ENCODE measurements at regions not wholly inside any gene's neighbourhood (a gene's known extent, or its start where the extent isn't known, plus 50 kb on each side); places are given as distances from the start of the nearest gene placed in this dataset.

DNA sequence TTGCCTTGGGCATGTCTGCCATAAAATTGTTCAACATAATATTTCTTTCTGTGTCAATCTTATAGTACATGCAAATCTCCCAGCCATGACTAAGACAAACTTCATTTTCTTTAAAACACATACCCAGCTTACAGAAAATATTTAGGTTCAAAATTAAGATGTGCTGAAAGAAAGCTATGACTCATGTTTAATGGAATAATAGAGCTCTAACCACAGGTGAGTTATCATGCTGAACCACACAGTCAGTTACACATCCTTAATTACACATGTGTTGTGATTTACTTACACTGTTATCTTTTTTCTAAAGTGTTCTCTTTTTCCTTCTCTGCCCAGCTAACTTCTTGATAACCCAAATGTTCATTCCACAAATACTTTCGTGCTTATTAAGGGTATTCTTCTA lies 1831.2 kb downstream of the OLFM4 start:
- H3K79me2 ChIP-seq (ENCODE audit: control insufficient read depth, insufficient read depth, low read length) = no peaks in the 10 kb centered on the region
- H4K20me1 ChIP-seq (ENCODE audit: control insufficient read depth, extremely low read depth, insufficient read depth, low read length) = no peaks in the 10 kb centered on the region
- no peaks in the 10 kb centered on the region for H3K4me1 ChIP-seq (ENCODE audit: control insufficient read depth, extremely low read depth, insufficient read depth, low read length)
- no peak overlapping the region for H3K27ac ChIP-seq (ENCODE audit: insufficient read depth, low read length)
- H3K4me2 ChIP-seq (ENCODE audit: extremely low read depth, insufficient read depth, low read length) = no peak overlapping the region
- no peaks in the 10 kb centered on the region for H3K27me3 ChIP-seq (ENCODE audit: control insufficient read depth, insufficient read depth, low read length)
- no peak overlapping the region for H2AFZ ChIP-seq (ENCODE audit: low read length)
- no peak overlapping the region for H3K4me3 ChIP-seq (replicated peaks in 1 of 4; ENCODE audit: control extremely low read depth in 1 of 4, insufficient read depth in 1 of 4, low read depth in 3 of 4, low read length in 4 of 4)
- no peaks in the 10 kb centered on the region for H3K36me3 ChIP-seq (ENCODE audit: control insufficient read depth, insufficient read depth, low read length)
- no peak overlapping the region for H3K9ac ChIP-seq (ENCODE audit: insufficient read depth, low read length)
- no peaks in the 10 kb centered on the region for H3K9me3 ChIP-seq (ENCODE audit: control insufficient read depth, insufficient read depth, low read depth, low read length)
- TF ChIP-seq CTCF (conservative IDR thresholded peaks at IDR 0.05 in 1 of 2, IDR thresholded peaks at IDR 0.05 in 1 of 2; ENCODE audit: low read depth in 1 of 2, low read length in 2 of 2) (no peak), EZH2 (IDR thresholded peaks at IDR 0.05; ENCODE audit: low read length, missing control alignments) (no peak)
- no peak for DNase-seq (ENCODE audit: low read depth in 2 of 2)

DNA sequence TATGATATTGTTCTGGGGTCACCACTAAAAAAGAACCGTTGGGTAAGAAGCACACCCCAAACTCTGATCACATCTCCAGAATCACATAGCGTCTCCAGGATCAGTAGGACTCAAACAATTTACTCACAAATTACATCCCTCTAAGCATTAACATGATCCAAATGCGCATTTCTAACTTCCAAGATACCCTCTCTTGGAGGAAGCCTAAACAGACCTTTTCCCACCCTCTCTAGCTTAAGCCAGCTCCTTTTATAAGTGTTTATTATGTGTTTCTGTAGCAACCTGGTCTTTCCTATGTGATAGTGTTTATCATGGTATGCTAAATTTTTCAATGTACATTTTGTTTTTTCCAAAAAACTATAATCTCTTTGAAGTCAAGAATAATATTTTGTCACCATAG lies 1846.5 kb downstream of the OLFM4 start:
- Histone ChIP-seq H3K9ac (ENCODE audit: insufficient read depth, low read length) (no peak overlapping the region), H3K79me2 (ENCODE audit: control insufficient read depth, insufficient read depth, low read length) (no peaks in the 10 kb centered on the region)

DNA sequence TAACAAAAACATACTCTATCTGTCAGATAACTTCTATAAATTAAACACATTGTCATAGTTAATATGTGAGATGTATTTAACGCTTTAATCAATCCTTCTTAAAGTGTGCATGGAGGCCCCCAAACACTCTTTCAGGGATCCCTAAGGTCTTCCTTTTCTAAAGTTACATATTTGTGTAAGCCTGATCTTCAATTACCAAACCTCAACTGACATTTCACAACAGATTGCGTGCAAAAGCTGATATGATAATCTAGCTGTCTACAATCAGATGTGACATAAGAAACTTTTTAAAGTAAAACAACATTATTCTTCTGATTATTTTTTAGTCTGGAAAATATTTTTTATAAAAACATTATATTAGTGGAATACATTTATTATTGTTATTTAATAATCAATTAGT lies 1850.4 kb downstream of the OLFM4 start:
- Histone ChIP-seq H3K4me3 (replicated peaks in 1 of 4; ENCODE audit: control extremely low read depth in 1 of 4, insufficient read depth in 1 of 4, low read depth in 3 of 4, low read length in 4 of 4) (no peak overlapping the region), H3K4me2 (ENCODE audit: extremely low read depth, insufficient read depth, low read length) (no peak overlapping the region), H3K27me3 (ENCODE audit: control insufficient read depth, insufficient read depth, low read length) (no peaks in the 10 kb centered on the region), H3K27ac (ENCODE audit: insufficient read depth, low read length) (no peak overlapping the region), H3K4me1 (ENCODE audit: control insufficient read depth, extremely low read depth, insufficient read depth, low read length) (no peaks in the 10 kb centered on the region), H3K9me3 (ENCODE audit: control insufficient read depth, insufficient read depth, low read depth, low read length) (no peaks in the 10 kb centered on the region), H2AFZ (ENCODE audit: low read length) (no peak overlapping the region), H3K79me2 (ENCODE audit: control insufficient read depth, insufficient read depth, low read length) (no peaks in the 10 kb centered on the region), H3K9ac (ENCODE audit: insufficient read depth, low read length) (no peak overlapping the region), H3K36me3 (ENCODE audit: control insufficient read depth, insufficient read depth, low read length) (no peaks in the 10 kb centered on the region), H4K20me1 (ENCODE audit: control insufficient read depth, extremely low read depth, insufficient read depth, low read length) (no peaks in the 10 kb centered on the region)
- no peak for DNase-seq (ENCODE audit: low read depth in 2 of 2)
- TF ChIP-seq CTCF (conservative IDR thresholded peaks at IDR 0.05 in 1 of 2, IDR thresholded peaks at IDR 0.05 in 1 of 2; ENCODE audit: low read depth in 1 of 2, low read length in 2 of 2) (no peak), EZH2 (IDR thresholded peaks at IDR 0.05; ENCODE audit: low read length, missing control alignments) (no peak)

More for the DNA sequence above, 1846.5 kb downstream of the OLFM4 start:
- Histone ChIP-seq H3K9me3 (ENCODE audit: control insufficient read depth, insufficient read depth, low read depth, low read length) (no peaks in the 10 kb centered on the region), H3K36me3 (ENCODE audit: control insufficient read depth, insufficient read depth, low read length) (no peaks in the 10 kb centered on the region), H3K27me3 (ENCODE audit: control insufficient read depth, insufficient read depth, low read length) (no peaks in the 10 kb centered on the region), H3K4me1 (ENCODE audit: control insufficient read depth, extremely low read depth, insufficient read depth, low read length) (no peaks in the 10 kb centered on the region), H2AFZ (ENCODE audit: low read length) (no peak overlapping the region), H3K27ac (ENCODE audit: insufficient read depth, low read length) (no peak overlapping the region), H4K20me1 (ENCODE audit: control insufficient read depth, extremely low read depth, insufficient read depth, low read length) (no peaks in the 10 kb centered on the region), H3K4me3 (replicated peaks in 1 of 4; ENCODE audit: control extremely low read depth in 1 of 4, insufficient read depth in 1 of 4, low read depth in 3 of 4, low read length in 4 of 4) (no peak overlapping the region), H3K4me2 (ENCODE audit: extremely low read depth, insufficient read depth, low read length) (no peak overlapping the region)
- TF ChIP-seq EZH2 (IDR thresholded peaks at IDR 0.05; ENCODE audit: low read length, missing control alignments) = no peak
- TF ChIP-seq CTCF (conservative IDR thresholded peaks at IDR 0.05 in 1 of 2, IDR thresholded peaks at IDR 0.05 in 1 of 2; ENCODE audit: low read depth in 1 of 2, low read length in 2 of 2) = no peak
- DNase-seq (ENCODE audit: low read depth in 2 of 2) = no peak
